H9 (cell line): ENCODE measurements at regions not wholly inside any gene's neighbourhood (a gene's known extent, or its start where the extent isn't known, plus 50 kb on each side); places are given as distances from the start of the nearest gene placed in this dataset.

Experiments used
- DNase-seq: peaks from one replicate; pipeline ENCODE4 v3.0.0-alpha.2; 2017
- H2AFZ ChIP-seq: one replicate; pipeline ENCODE4 v1.6.1; 2013; ENCODE audit warnings: mild to moderate bottlenecking, low read length, control low read depth, moderate library complexity
- H2AK5ac ChIP-seq: 2 replicates; pipeline ENCODE4 v1.6.1; 2013; ENCODE audit warnings: low read length, control low read depth, mixed read lengths; ENCODE audit not compliant: insufficient read length
- H2BK120ac ChIP-seq: one replicate; pipeline ENCODE4 v1.6.1; 2013; ENCODE audit warnings: low read depth, mild to moderate bottlenecking, low read length, control low read depth, inconsistent platforms; ENCODE audit not compliant: poor library complexity, severe bottlenecking
- H2BK12ac ChIP-seq: 2 replicates; pipeline ENCODE4 v1.6.1; 2013; ENCODE audit warnings: low read length, control low read depth, mixed read lengths, low read depth; ENCODE audit not compliant: insufficient read length
- H2BK15ac ChIP-seq: 2 replicates; pipeline ENCODE4 v1.6.1; 2013; ENCODE audit warnings: low read depth, low read length, control low read depth
- H2BK20ac ChIP-seq: one replicate; pipeline ENCODE4 v1.6.1; 2013; ENCODE audit warnings: low read depth, mild to moderate bottlenecking, low read length, control low read depth, inconsistent platforms; ENCODE audit not compliant: poor library complexity, severe bottlenecking
- H2BK5ac ChIP-seq: 2 replicates; pipeline ENCODE4 v1.6.1; 2013; ENCODE audit warnings: low read length, control low read depth, mixed read lengths; ENCODE audit not compliant: insufficient read length
- H3K14ac ChIP-seq: 2 replicates; pipeline ENCODE4 v1.6.1; 2013; ENCODE audit warnings: low read length, control low read depth; ENCODE audit not compliant: insufficient read depth
- H3K18ac ChIP-seq: 2 replicates; pipeline ENCODE4 v1.6.1; 2013; ENCODE audit warnings: low read depth, mild to moderate bottlenecking, mixed read lengths, low read length, control low read depth; ENCODE audit not compliant: insufficient read length
- H3K23ac ChIP-seq: 2 replicates; pipeline ENCODE4 v1.6.1; 2013; ENCODE audit warnings: low read length, control low read depth, mixed read lengths, low read depth; ENCODE audit not compliant: insufficient read length
- H3K23me2 ChIP-seq: 2 replicates; pipeline ENCODE4 v1.6.1; 2013; ENCODE audit warnings: low read depth, mild to moderate bottlenecking, mixed read lengths, low read length, control low read depth; ENCODE audit not compliant: insufficient read length, poor library complexity, severe bottlenecking
- H3K27ac ChIP-seq: 2 replicates; pipeline ENCODE4 v1.5.1; 2013; ENCODE audit warnings: low read length, control low read depth, mixed read lengths, low read depth; ENCODE audit not compliant: insufficient read length
- H3K27me3 ChIP-seq: 2 replicates; pipeline ENCODE4 v1.6.1; 2013; ENCODE audit warnings: low read length, control low read depth, inconsistent platforms; ENCODE audit not compliant: insufficient read depth
- H3K4ac ChIP-seq: 2 replicates; pipeline ENCODE4 v1.6.1; 2013; ENCODE audit warnings: low read depth, mild to moderate bottlenecking, control low read depth, inconsistent platforms, low read length, moderate library complexity
- H3K4me1 ChIP-seq: 2 replicates; pipeline ENCODE4 v1.6.1; 2013; ENCODE audit warnings: low read length, control low read depth, inconsistent platforms; ENCODE audit not compliant: insufficient read depth
- H3K4me2 ChIP-seq: 2 replicates; pipeline ENCODE4 v1.6.1; 2013; ENCODE audit warnings: low read length, control low read depth, mixed read lengths; ENCODE audit not compliant: insufficient read length, insufficient read depth
- H3K56ac ChIP-seq: 2 replicates; pipeline ENCODE4 v1.6.1; 2013; ENCODE audit warnings: low read depth, mild to moderate bottlenecking, mixed read lengths, low read length, control low read depth; ENCODE audit not compliant: insufficient read length
- H3K79me1 ChIP-seq: 2 replicates; pipeline ENCODE4 v1.6.1; 2013; ENCODE audit warnings: low read depth, mild to moderate bottlenecking, moderate library complexity, low read length, control low read depth, inconsistent platforms; ENCODE audit not compliant: insufficient read depth, poor library complexity, severe bottlenecking
- H3K79me2 ChIP-seq: 2 replicates; pipeline ENCODE4 v1.6.1; 2013; ENCODE audit warnings: low read length, control low read depth, inconsistent platforms; ENCODE audit not compliant: insufficient read depth
- H3K9ac ChIP-seq: 2 replicates; pipeline ENCODE4 v1.6.1; 2013; ENCODE audit warnings: low read length, control low read depth, mixed read lengths; ENCODE audit not compliant: insufficient read length; ENCODE audit errors: extremely low read depth
- H3K9me3 ChIP-seq: one replicate; pipeline ENCODE4 v1.6.1; 2013; ENCODE audit warnings: low read depth, low read length, inconsistent platforms; ENCODE audit not compliant: control insufficient read depth
- H3T11ph ChIP-seq: one replicate; pipeline ENCODE4 v1.6.1; 2013; ENCODE audit warnings: mild to moderate bottlenecking, low read length, control low read depth, inconsistent platforms
- H4K20me1 ChIP-seq: one replicate; pipeline ENCODE4 v1.6.1; 2013; ENCODE audit not compliant: control insufficient read depth, insufficient read length, insufficient read depth
- H4K5ac ChIP-seq: 2 replicates; pipeline ENCODE4 v1.6.1; 2013; ENCODE audit warnings: low read depth, mild to moderate bottlenecking, mixed read lengths, low read length, control low read depth; ENCODE audit not compliant: insufficient read length
- H4K8ac ChIP-seq: replicated peaks from 2 replicates; pipeline ENCODE4 v1.6.1; 2013; ENCODE audit warnings: low read length, control low read depth, mixed read lengths, low read depth; ENCODE audit not compliant: insufficient read length
- H4K91ac ChIP-seq: 2 replicates; pipeline ENCODE4 v1.6.1; 2013; ENCODE audit warnings: low read depth, mild to moderate bottlenecking, moderate library complexity, mixed read lengths, low read length, control low read depth; ENCODE audit not compliant: insufficient read length
- H3K27ac Mint-ChIP-seq, 3 experiments: 2 replicates in 2 of 3; 3 replicates in 1 of 3; pipeline ENCODE4 v1.8.0; 2020 to 2021; ENCODE audit warnings: mixed read lengths in 3 of 3, mild to moderate bottlenecking in 1 of 3, moderate library complexity in 1 of 3
- H3K27me3 Mint-ChIP-seq: 2 replicates; pipeline ENCODE4 v1.8.0; 2021; ENCODE audit warnings: low read depth, mild to moderate bottlenecking, moderate library complexity, mixed read lengths
- H3K36me3 Mint-ChIP-seq, 3 experiments: 2 replicates in 2 of 3; 3 replicates in 1 of 3; pipeline ENCODE4 v1.8.0; 2020 to 2021; ENCODE audit warnings: low read depth in 3 of 3, mixed read lengths in 3 of 3; ENCODE audit not compliant: insufficient read depth in 1 of 3
- H3K4me1 Mint-ChIP-seq, 2 experiments: 2 replicates each; pipeline ENCODE4 v1.8.0; 2020; ENCODE audit warnings: mixed read lengths in 2 of 2
- H3K4me3 Mint-ChIP-seq, 2 experiments: 2 replicates in 1 of 2; 3 replicates in 1 of 2; pipeline ENCODE4 v1.8.0; 2020 to 2021; ENCODE audit warnings: mild to moderate bottlenecking in 2 of 2, mixed read lengths in 2 of 2, moderate library complexity in 1 of 2
- H3K9me3 Mint-ChIP-seq, 2 experiments: 2 replicates in 1 of 2; 3 replicates in 1 of 2; pipeline ENCODE4 v1.8.0; 2020; ENCODE audit warnings: mild to moderate bottlenecking in 2 of 2, mixed read lengths in 2 of 2, moderate library complexity in 1 of 2
- CTCF ChIP-seq: fragments of 200-600 bp; sonication (generic); conservative IDR thresholded peaks from 3 replicates; pipeline ENCODE4 v1.8.0; 2021; ENCODE audit warnings: antibody characterized with exemption, mild to moderate bottlenecking
- WGBS: extraction: QIAGEN DNeasy Blood & Tissue Kit; methylation state at CpG from one replicate; pipeline ENCODE4 v1.1.7; 2013; ENCODE audit warnings: missing lambda C conversion rate, low lambda C conversion rate, mixed read lengths; ENCODE audit not compliant: insufficient read length; ENCODE audit errors: extremely low coverage; 5-methylcytosine and 5-hydroxymethylcytosine counted together

- Mint-ChIP-seq H3K27ac (no peak overlapping the region), H3K4me3 (no peak overlapping the region)
Measured at GRCh38 chr18:44035554-44035953, 645.1 kb upstream of the SETBP1 start.

More at GRCh38 chr18:44035554-44035953, 645.1 kb upstream of the SETBP1 start:
- Histone ChIP-seq H2BK120ac (no peak overlapping the region), H3K4me1 (peaks cover 6% of the 10 kb centered on the region), H3K18ac (no peak overlapping the region), H2BK5ac (no peak overlapping the region), H3K9me3 (no peaks in the 10 kb centered on the region), H4K8ac (no peak overlapping the region), H3K23ac (no peak overlapping the region), H3K4ac (no peak overlapping the region), H3K27ac (no peak overlapping the region), H2BK12ac (no peak overlapping the region), H4K91ac (no peak overlapping the region), H3K79me1 (no peaks in the 10 kb centered on the region), H3K4me2 (no peak overlapping the region), H2AFZ (no peak overlapping the region), H3K79me2 (no peaks in the 10 kb centered on the region), H3K9ac (no peak overlapping the region), H2BK15ac (no peak overlapping the region), H3K56ac (no peak overlapping the region), H2BK20ac (no peak overlapping the region), H4K20me1 (no peaks in the 10 kb centered on the region), H3K14ac (no peak overlapping the region), H3T11ph (no peak overlapping the region), H3K23me2 (no peaks in the 10 kb centered on the region), H4K5ac (no peak overlapping the region), H3K27me3 (no peaks in the 10 kb centered on the region), H2AK5ac (no peak overlapping the region)
- DNase-seq, result no peak
- Mint-ChIP-seq H3K9me3 (no peaks in the 10 kb centered on the region), H3K4me1 (peaks cover 0 to 11% of the 10 kb centered on the region in 2 experiments; a peak in 3 of 4 replicates), H3K36me3 (no peaks in the 10 kb centered on the region), H3K27me3 (no peaks in the 10 kb centered on the region)
- no peak for TF ChIP-seq CTCF
- WGBS, result no CpG with 5 or more reads among the region's 2 CpGs
